Esophagus muscularis mucosa (tissue), 4 donors: ENCODE measurements at regions not wholly inside any gene's neighbourhood (a gene's known extent, or its start where the extent isn't known, plus 50 kb on each side); places are given as distances from the start of the nearest gene placed in this dataset.

Experiments used
- DNase-seq: peaks from one replicate; pipeline ENCODE4 v3.0.0-alpha.2; 2017; ENCODE audit errors: extremely low spot score
- H3K27ac ChIP-seq, 4 donors: fragments of 200-600 bp; sonication (generic); replicated peaks in 1 of 4; 1 replicate in 3 of 4; 2 replicates in 1 of 4; pipeline ENCODE4 v1.5.1; 2016 to 2019; ENCODE audit warnings: mild to moderate bottlenecking in 1 of 4
- H3K27me3 ChIP-seq, 4 donors: fragments of 200-600 bp; sonication (generic); one replicate each; pipeline versions ENCODE4 v1.5.1 to v1.6.0; 2016 to 2019
- H3K36me3 ChIP-seq, 4 donors: fragments of 200-600 bp; sonication (generic); one replicate each; pipeline ENCODE4 v1.5.1; 2016 to 2019
- H3K4me1 ChIP-seq, 4 donors: fragments of 200-600 bp; sonication (generic); one replicate each; pipeline ENCODE4 v1.5.1; 2016 to 2019
- H3K4me3 ChIP-seq, 4 donors: fragments of 200-600 bp; sonication (generic); 1 replicate in 2 of 4; 2 replicates in 2 of 4; pipeline ENCODE4 v1.5.1; 2016 to 2019; ENCODE audit warnings: mild to moderate bottlenecking in 4 of 4, moderate library complexity in 1 of 4
- H3K9me3 ChIP-seq, 4 donors: fragments of 200-600 bp; sonication (generic); 1 replicate in 3 of 4; 2 replicates in 1 of 4; pipeline ENCODE4 v1.5.1; 2016 to 2019
- CTCF ChIP-seq, 3 experiments: fragments of 200-600 bp in 2 of 3; fragments of 450-650 bp in 1 of 3; sonication (generic) in 2 of 3; IDR thresholded peaks; one replicate each; pipeline ENCODE4 v1.5.1; 2017 to 2019; ENCODE audit warnings: antibody characterized with exemption in 3 of 3, mild to moderate bottlenecking in 2 of 3, moderate library complexity in 1 of 3
- EP300 ChIP-seq: sonication (generic); formaldehyde crosslinking; IDR thresholded peaks from one replicate; pipeline ENCODE4 v1.6.1; 2017; ENCODE audit warnings: antibody characterized with exemption
- POLR2A ChIP-seq: fragments of 450-650 bp; IDR thresholded peaks from one replicate; pipeline ENCODE4 v1.6.1; 2017; ENCODE audit warnings: antibody characterized with exemption, moderate library complexity, mild to moderate bottlenecking, low read depth
- POLR2AphosphoS5 ChIP-seq, 2 donors: sonication (generic); formaldehyde crosslinking; IDR thresholded peaks; one replicate each; pipeline ENCODE4 v1.6.1; 2017; ENCODE audit warnings: antibody characterized with exemption in 2 of 2
- WGBS: methylation state at CpG from one replicate; pipeline ENCODE4 v1.1.5; 2018; 5-methylcytosine and 5-hydroxymethylcytosine counted together
- intact Hi-C: fragments of 100-400 bp; cut with DNase I; formaldehyde crosslinking; loops from one replicate; pipeline ENCODE4 v1.15.1; 2023

- 59% methylated on average over 10 of the region's 10 CpGs for WGBS
- H3K4me1 ChIP-seq: peaks cover 8 to 39% (median 36%) of the 10 kb centered on the region in 4 donors
- H3K27ac ChIP-seq: no peak overlapping the region
- DNase-seq: no peak
- intact Hi-C loops: no loop called here
- H3K9me3 ChIP-seq: no peaks in the 10 kb centered on the region
- no peaks in the 10 kb centered on the region for H3K27me3 ChIP-seq
- H3K4me3 ChIP-seq: no peak overlapping the region
- TF ChIP-seq CTCF (IDR thresholded peaks at IDR 0.05): no peak
- TF ChIP-seq POLR2A: no peak
- TF ChIP-seq POLR2AphosphoS5 (IDR thresholded peaks at IDR 0.05): no peak
- no peak for TF ChIP-seq EP300
- no peaks in the 10 kb centered on the region for H3K36me3 ChIP-seq
Observed at GRCh38 chr22:35475545-35475944, 65.1 kb upstream of the RASD2 start.

GRCh38 chr22:35476341-35476740 is 64.3 kb upstream of the RASD2 start:
- no peaks in the 10 kb centered on the region for H3K27me3 ChIP-seq
- intact Hi-C loops: no loop called here
- H3K27ac ChIP-seq: no peak overlapping the region
- no peak overlapping the region for H3K4me3 ChIP-seq
- WGBS: 85% methylated on average over 11 of the region's 11 CpGs
- H3K9me3 ChIP-seq: no peaks in the 10 kb centered on the region
- TF ChIP-seq EP300 (no peak), POLR2A (no peak), CTCF (IDR thresholded peaks at IDR 0.05) (no peak), POLR2AphosphoS5 (IDR thresholded peaks at IDR 0.05) (no peak)
- no peaks in the 10 kb centered on the region for H3K36me3 ChIP-seq
- H3K4me1 ChIP-seq: peaks cover 14 to 47% (median 44%) of the 10 kb centered on the region in 4 donors
- DNase-seq: no peak

- H3K27ac ChIP-seq: peak overlapping the region; percentile 48 to 79 (median 76)
- intact Hi-C loops: no loop called here
- 12% methylated on average over 11 of the region's 11 CpGs for WGBS
- no peak for DNase-seq
- H3K9me3 ChIP-seq: no peaks in the 10 kb centered on the region
- no peak overlapping the region for H3K4me3 ChIP-seq
- H3K27me3 ChIP-seq: no peaks in the 10 kb centered on the region
- H3K4me1 ChIP-seq: peaks cover 14 to 49% (median 46%) of the 10 kb centered on the region in 4 donors
- peak; percentile 57 to 66 for TF ChIP-seq POLR2AphosphoS5 (IDR thresholded peaks at IDR 0.05)
- no peak for TF ChIP-seq EP300
- no peak for TF ChIP-seq POLR2A
- H3K36me3 ChIP-seq: no peaks in the 10 kb centered on the region
Observed at GRCh38 chr22:35477911-35478582, 62.6 kb upstream of the RASD2 start.

- Histone ChIP-seq H3K36me3 (no peaks in the 10 kb centered on the region), H3K4me3 (no peak overlapping the region), H3K4me1 (peaks cover 14 to 49% (median 45%) of the 10 kb centered on the region in 4 donors), H3K27me3 (no peaks in the 10 kb centered on the region), H3K27ac (peak overlapping the region; percentile 48 to 79 (median 76)), H3K9me3 (no peaks in the 10 kb centered on the region)
- intact Hi-C loops: no loop called here
- 55% methylated on average over 8 of the region's 9 CpGs for WGBS
- no peak for DNase-seq
- TF ChIP-seq POLR2AphosphoS5 (IDR thresholded peaks at IDR 0.05) (no peak), CTCF (IDR thresholded peaks at IDR 0.05) (no peak), EP300 (no peak), POLR2A (no peak)
Observed at GRCh38 chr22:35478633-35479107, 62.0 kb upstream of the RASD2 start.

GRCh38 chr22:35479359-35479758 is 61.3 kb upstream of the RASD2 start:
- DNase-seq: no peak
- Histone ChIP-seq H3K4me1 (peaks cover 14 to 49% (median 45%) of the 10 kb centered on the region in 4 donors), H3K36me3 (no peaks in the 10 kb centered on the region), H3K9me3 (no peaks in the 10 kb centered on the region), H3K27ac (peak overlapping the region in 3 of 4 donors; percentile 75 to 79 (median 78)), H3K4me3 (no peak overlapping the region), H3K27me3 (no peaks in the 10 kb centered on the region)
- intact Hi-C loops: no loop called here
- no peak for TF ChIP-seq EP300
- TF ChIP-seq POLR2AphosphoS5 (IDR thresholded peaks at IDR 0.05): no peak
- no peak for TF ChIP-seq POLR2A
- TF ChIP-seq CTCF (IDR thresholded peaks at IDR 0.05): no peak
- WGBS: 55% methylated on average over 8 of the region's 9 CpGs
